Spleen (tissue), 11 donors: ENCODE measurements at regions not wholly inside any gene's neighbourhood (a gene's known extent, or its start where the extent isn't known, plus 50 kb on each side); places are given as distances from the start of the nearest gene placed in this dataset.

Source experiments
- DNase-seq: peaks from one replicate; pipeline ENCODE4 v3.0.0-alpha.2; 2020
- H3K27ac ChIP-seq, 8 donors: fragments of 200-600 bp; sonication (generic) in 7 of 8; 1 replicate in 4 of 8; 2 replicates in 4 of 8; pipeline versions ENCODE4 v1.5.0 to v1.8.0; 2016 to 2021; ENCODE audit warnings: inconsistent platforms in 4 of 8, mild to moderate bottlenecking in 4 of 8, moderate library complexity in 1 of 8
- H3K27me3 ChIP-seq, 7 donors: fragments of 200-600 bp; sonication (generic) in 6 of 7; replicated peaks in 1 of 7; 1 replicate in 4 of 7; 2 replicates in 3 of 7; pipeline versions ENCODE4 v1.5.0 to v1.8.0; 2016 to 2021; ENCODE audit warnings: inconsistent platforms in 3 of 7, mild to moderate bottlenecking in 1 of 7
- H3K36me3 ChIP-seq, 6 donors: fragments of 200-600 bp; sonication (generic) in 5 of 6; 1 replicate in 4 of 6; 2 replicates in 2 of 6; pipeline versions ENCODE4 v1.5.0 to v1.8.0; 2016 to 2021; ENCODE audit warnings: inconsistent platforms in 2 of 6
- H3K4me1 ChIP-seq, 6 donors: fragments of 200-600 bp; sonication (generic) in 5 of 6; 1 replicate in 3 of 6; 2 replicates in 3 of 6; pipeline versions ENCODE4 v1.5.0 to v1.8.0; 2016 to 2021; ENCODE audit warnings: inconsistent platforms in 3 of 6
- H3K4me3 ChIP-seq, 8 donors: fragments of 200-600 bp; sonication (generic) in 7 of 8; 1 replicate in 4 of 8; 2 replicates in 4 of 8; pipeline versions ENCODE4 v1.5.0 to v1.8.0; 2016 to 2021; ENCODE audit warnings: inconsistent platforms in 4 of 8, mild to moderate bottlenecking in 4 of 8, moderate library complexity in 2 of 8
- H3K9me3 ChIP-seq, 8 donors: fragments of 200-600 bp; sonication (generic) in 7 of 8; 1 replicate in 4 of 8; 2 replicates in 4 of 8; pipeline versions ENCODE4 v1.5.0 to v1.8.0; 2016 to 2021; ENCODE audit warnings: inconsistent platforms in 4 of 8
- POLR2A ChIP-seq, 3 donors: fragments of 450-650 bp; IDR thresholded peaks; one replicate each; pipeline ENCODE4 v1.5.1; 2017; ENCODE audit warnings: antibody characterized with exemption in 3 of 3, mild to moderate bottlenecking in 1 of 3
- POLR2AphosphoS5 ChIP-seq, 3 donors: sonication (generic); formaldehyde crosslinking; IDR thresholded peaks; one replicate each; pipeline ENCODE4 v1.5.1; 2017; ENCODE audit warnings: antibody characterized with exemption in 3 of 3
- WGBS, 5 donors: extraction: QIAGEN DNeasy Blood & Tissue Kit in 3 of 5; methylation state at CpG; one replicate each; pipeline versions ENCODE4 v1.1.5 to v1.1.7; 2013 to 2018; 5-methylcytosine and 5-hydroxymethylcytosine counted together
- intact Hi-C: fragments of 100-400 bp; cut with DNase I; formaldehyde crosslinking; loops from one replicate; pipeline ENCODE4 v1.15.0; 2023; ENCODE audit warnings: low total_unique reads
- TF ChIP-seq, protein P1 (sequence below), 11 experiments: fragments of 200-600 bp in 7 of 11; fragments of 450-650 bp in 4 of 11; sonication (generic) in 4 of 11; IDR thresholded peaks in 8 of 11; conservative IDR thresholded peaks in 3 of 11; 1 replicate in 7 of 11; 2 replicates in 4 of 11; pipeline versions ENCODE4 v1.4.0 to v1.8.0; 2016 to 2021; ENCODE audit warnings: antibody characterized with exemption in 11 of 11, inconsistent platforms in 4 of 11, mild to moderate bottlenecking in 1 of 11
- donor health status: healthy with polysubstance abuse.
- donor health status: DM: no; HTN: no; CAD: no; lungs with moderate emphysema.
- donor health status: DM: no; HTN: no; CAD: no.
- donor health status: Bipolar disorder and iron deficiency.
- donor health status: healthy.
- donor health status: DM: no; HTN: no; CAD: no.
- donor health status: DM: yes; HTN: yes; CAD: no.

DNA sequence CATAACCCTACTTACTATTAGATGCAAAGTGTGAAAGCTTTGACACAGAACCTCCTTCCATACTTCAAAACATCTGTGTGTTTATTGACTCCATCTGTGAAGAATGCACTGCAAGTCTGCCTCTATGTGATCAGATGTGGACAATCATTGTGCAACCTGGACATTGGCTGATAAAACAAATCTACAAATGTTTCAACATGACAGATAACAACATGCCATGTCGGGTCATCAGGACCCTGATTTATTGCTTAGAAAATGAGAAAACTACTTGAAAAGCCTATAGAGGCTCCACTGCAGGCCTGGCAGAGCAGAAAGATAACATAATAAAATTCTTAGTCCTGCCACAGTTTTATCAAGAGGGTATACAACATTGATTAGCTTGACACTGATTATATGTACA, 1286.4 kb downstream of the GRIK2 start:
- no peak for DNase-seq
- H3K4me3 ChIP-seq, result no peak overlapping the region
- H3K4me1 ChIP-seq, result no peaks in the 10 kb centered on the region
- intact Hi-C loops, result no loop called here
- H3K36me3 ChIP-seq, result no peaks in the 10 kb centered on the region
- H3K27ac ChIP-seq, result no peak overlapping the region
- no peaks in the 10 kb centered on the region for H3K27me3 ChIP-seq
- TF ChIP-seq POLR2AphosphoS5 (IDR thresholded peaks at IDR 0.05) (no peak), POLR2A (IDR thresholded peaks at IDR 0.05) (no peak)
- TF ChIP-seq, protein P1, sequence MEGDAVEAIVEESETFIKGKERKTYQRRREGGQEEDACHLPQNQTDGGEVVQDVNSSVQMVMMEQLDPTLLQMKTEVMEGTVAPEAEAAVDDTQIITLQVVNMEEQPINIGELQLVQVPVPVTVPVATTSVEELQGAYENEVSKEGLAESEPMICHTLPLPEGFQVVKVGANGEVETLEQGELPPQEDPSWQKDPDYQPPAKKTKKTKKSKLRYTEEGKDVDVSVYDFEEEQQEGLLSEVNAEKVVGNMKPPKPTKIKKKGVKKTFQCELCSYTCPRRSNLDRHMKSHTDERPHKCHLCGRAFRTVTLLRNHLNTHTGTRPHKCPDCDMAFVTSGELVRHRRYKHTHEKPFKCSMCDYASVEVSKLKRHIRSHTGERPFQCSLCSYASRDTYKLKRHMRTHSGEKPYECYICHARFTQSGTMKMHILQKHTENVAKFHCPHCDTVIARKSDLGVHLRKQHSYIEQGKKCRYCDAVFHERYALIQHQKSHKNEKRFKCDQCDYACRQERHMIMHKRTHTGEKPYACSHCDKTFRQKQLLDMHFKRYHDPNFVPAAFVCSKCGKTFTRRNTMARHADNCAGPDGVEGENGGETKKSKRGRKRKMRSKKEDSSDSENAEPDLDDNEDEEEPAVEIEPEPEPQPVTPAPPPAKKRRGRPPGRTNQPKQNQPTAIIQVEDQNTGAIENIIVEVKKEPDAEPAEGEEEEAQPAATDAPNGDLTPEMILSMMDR (IDR thresholded peaks at IDR 0.05 in 8 of 11, conservative IDR thresholded peaks at IDR 0.05 in 3 of 11), result no peak
- 53 to 78% (median 59%) methylated on average over 1 of the region's 1 CpG for WGBS, 5 donors
- no peaks in the 10 kb centered on the region for H3K9me3 ChIP-seq

DNA sequence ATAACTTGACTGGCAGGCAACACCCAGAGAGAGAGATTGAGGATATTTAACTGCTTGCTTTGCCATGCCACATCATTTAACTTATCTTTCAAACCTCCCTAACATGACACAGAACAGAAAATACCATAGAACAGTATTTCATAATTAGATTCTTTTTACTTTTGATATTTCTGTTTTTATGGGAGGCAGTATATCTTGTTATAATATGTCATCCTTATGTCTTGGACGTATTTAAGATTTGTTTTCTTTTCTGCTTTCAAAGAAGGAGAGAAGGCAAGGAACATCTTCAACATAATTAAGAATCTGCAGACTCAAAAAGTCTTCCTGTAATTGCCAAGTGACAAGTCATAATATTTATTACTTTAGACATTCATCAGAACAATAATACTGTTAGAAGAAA, 1283.7 kb downstream of the GRIK2 start:
- no peaks in the 10 kb centered on the region for H3K36me3 ChIP-seq
- WGBS, 5 donors, result 46 to 66% (median 56%) methylated on average over 1 of the region's 1 CpG
- TF ChIP-seq POLR2A (IDR thresholded peaks at IDR 0.05) (no peak), POLR2AphosphoS5 (IDR thresholded peaks at IDR 0.05) (no peak)
- TF ChIP-seq, protein P1 (IDR thresholded peaks at IDR 0.05 in 8 of 11, conservative IDR thresholded peaks at IDR 0.05 in 3 of 11), result no peak
- no peak overlapping the region for H3K4me3 ChIP-seq
- intact Hi-C loops, result no loop called here
- H3K27ac ChIP-seq, result no peak overlapping the region
- H3K9me3 ChIP-seq, result no peaks in the 10 kb centered on the region
- no peak for DNase-seq
- H3K4me1 ChIP-seq, result no peaks in the 10 kb centered on the region
- H3K27me3 ChIP-seq, result no peaks in the 10 kb centered on the region

DNA sequence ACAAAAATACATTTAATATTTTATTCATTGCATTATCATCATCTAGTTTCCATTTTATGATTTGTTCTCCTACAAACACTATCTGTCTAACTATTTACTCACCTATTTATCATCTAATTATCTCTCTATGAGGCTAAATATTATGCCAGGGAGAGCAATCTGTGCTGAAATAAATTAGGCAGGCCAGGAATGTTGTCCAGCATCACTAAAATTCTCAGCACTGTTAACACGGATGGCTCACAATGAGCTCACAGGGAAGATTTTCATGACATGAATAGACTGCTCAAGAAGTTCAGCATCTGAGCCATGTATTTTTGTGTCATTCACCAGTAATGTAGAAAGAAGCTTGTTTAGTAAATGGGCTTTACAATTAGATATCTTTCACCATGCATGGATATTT, 1277.2 kb downstream of the GRIK2 start:
- DNase-seq, result no peak
- no peaks in the 10 kb centered on the region for H3K27me3 ChIP-seq
- 70 to 81% (median 72%) methylated on average over 1 of the region's 1 CpG for WGBS, 5 donors
- H3K27ac ChIP-seq, result no peak overlapping the region
- H3K4me3 ChIP-seq, result no peak overlapping the region
- H3K36me3 ChIP-seq, result no peaks in the 10 kb centered on the region
- no peak for TF ChIP-seq POLR2AphosphoS5 (IDR thresholded peaks at IDR 0.05)
- no peak for TF ChIP-seq POLR2A (IDR thresholded peaks at IDR 0.05)
- TF ChIP-seq, protein P1 (IDR thresholded peaks at IDR 0.05 in 8 of 11, conservative IDR thresholded peaks at IDR 0.05 in 3 of 11), result no peak
- H3K4me1 ChIP-seq, result no peaks in the 10 kb centered on the region
- intact Hi-C loops, result no loop called here
- no peaks in the 10 kb centered on the region for H3K9me3 ChIP-seq

DNA sequence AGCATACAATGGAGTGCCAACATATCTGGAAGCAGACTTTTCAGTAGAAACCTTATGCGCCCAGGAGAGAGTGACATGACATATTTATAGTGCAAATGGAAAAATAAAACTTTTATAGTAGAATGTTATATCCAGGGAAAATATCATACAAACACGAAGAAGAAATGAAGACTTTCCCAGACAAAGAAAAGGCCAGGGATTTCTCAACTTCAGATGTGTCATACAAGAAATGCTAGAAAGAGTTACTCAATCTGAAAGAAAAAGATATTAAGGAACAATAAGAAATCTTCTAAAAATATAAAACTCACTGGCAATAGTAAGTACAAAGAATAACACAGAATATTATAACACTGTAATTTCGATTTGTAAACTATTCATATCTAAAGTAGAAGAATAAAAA, 1269.3 kb downstream of the GRIK2 start:
- intact Hi-C loops, result no loop called here
- Histone ChIP-seq H3K4me3 (no peak overlapping the region), H3K27me3 (no peaks in the 10 kb centered on the region), H3K9me3 (peaks cover 0 to 4% (median 1%) of the 10 kb centered on the region in 8 donors), H3K4me1 (no peaks in the 10 kb centered on the region), H3K27ac (no peak overlapping the region), H3K36me3 (no peaks in the 10 kb centered on the region)
- WGBS, 5 donors, result 73 to 82% (median 74%) methylated on average over 3 of the region's 3 CpGs
- no peak for DNase-seq
- TF ChIP-seq POLR2AphosphoS5 (IDR thresholded peaks at IDR 0.05), result no peak
- no peak for TF ChIP-seq POLR2A (IDR thresholded peaks at IDR 0.05)
- TF ChIP-seq, protein P1 (IDR thresholded peaks at IDR 0.05 in 8 of 11, conservative IDR thresholded peaks at IDR 0.05 in 3 of 11), result no peak
